ENCODE measurements at regions not wholly inside any gene's neighbourhood (a gene's known extent, or its start where the extent isn't known, plus 50 kb on each side); places are given as distances from the start of the nearest gene placed in this dataset.

- no peak for TF ChIP-seq CTCF (IDR thresholded peaks at IDR 0.05; ENCODE audit: insufficient read depth, low read depth, low read length, missing control alignments)
- no peak for DNase-seq (ENCODE audit: low read depth)
- no peak overlapping the region for H3K4me3 ChIP-seq (ENCODE audit: low read length)
These were observed 59.4 kb upstream of the FRMD1 start for GRCh38 chr6:168138436-168138835.

GRCh38 chr6:168137024-168137423 is 58.0 kb upstream of the FRMD1 start:
- no peak for DNase-seq (ENCODE audit: low read depth)
- no peak for TF ChIP-seq CTCF (IDR thresholded peaks at IDR 0.05; ENCODE audit: insufficient read depth, low read depth, low read length, missing control alignments)
- H3K4me3 ChIP-seq (ENCODE audit: low read length), result no peak overlapping the region

- DNase-seq (ENCODE audit: low read depth), result no peak
- TF ChIP-seq CTCF (IDR thresholded peaks at IDR 0.05; ENCODE audit: insufficient read depth, low read depth, low read length, missing control alignments), result no peak
- no peak overlapping the region for H3K4me3 ChIP-seq (ENCODE audit: low read length)
These were observed 57.6 kb upstream of the FRMD1 start for GRCh38 chr6:168136622-168137021.

GRCh38 chr6:168136001-168136400 is 57.0 kb upstream of the FRMD1 start:
- TF ChIP-seq CTCF (IDR thresholded peaks at IDR 0.05; ENCODE audit: insufficient read depth, low read depth, low read length, missing control alignments), result no peak
- DNase-seq (ENCODE audit: low read depth), result no peak
- H3K4me3 ChIP-seq (ENCODE audit: low read length), result no peak overlapping the region

- H3K4me3 ChIP-seq (ENCODE audit: low read length), result no peak overlapping the region
- DNase-seq (ENCODE audit: low read depth), result no peak
- no peak for TF ChIP-seq CTCF (IDR thresholded peaks at IDR 0.05; ENCODE audit: insufficient read depth, low read depth, low read length, missing control alignments)
These were observed 55.7 kb upstream of the FRMD1 start for GRCh38 chr6:168134560-168135201.

- no peak for DNase-seq (ENCODE audit: low read depth)
- TF ChIP-seq CTCF (IDR thresholded peaks at IDR 0.05; ENCODE audit: insufficient read depth, low read depth, low read length, missing control alignments), result no peak
- H3K4me3 ChIP-seq (ENCODE audit: low read length), result no peak overlapping the region
These were observed 54.9 kb upstream of the FRMD1 start for GRCh38 chr6:168133687-168134559.

Data from epithelial cell of esophagus (primary cell).